ENCODE measurements at regions not wholly inside any gene's neighbourhood (a gene's known extent, or its start where the extent isn't known, plus 50 kb on each side); places are given as distances from the start of the nearest gene placed in this dataset.

- TF ChIP-seq POLR2A (IDR thresholded peaks at IDR 0.05) (no peak), CTCF (IDR thresholded peaks at IDR 0.05) (no peak)
Measured at GRCh38 chr20:30505566-30505965, 751.9 kb upstream of the DEFB115 start.

All from body of pancreas (tissue), 4 donors.